Kidney tubule cell (primary cell): ENCODE measurements at regions not wholly inside any gene's neighbourhood (a gene's known extent, or its start where the extent isn't known, plus 50 kb on each side); places are given as distances from the start of the nearest gene placed in this dataset.
"Not testable (repeated sequence)": the region's sequence is repeated elsewhere in the genome, so short reads cannot be mapped to it uniquely, and the experiment has no call there.

Source experiments
- DNase-seq: peaks from one replicate; pipeline ENCODE4 v3.0.0-alpha.2; 2018; ENCODE audit warnings: low spot score

DNA sequence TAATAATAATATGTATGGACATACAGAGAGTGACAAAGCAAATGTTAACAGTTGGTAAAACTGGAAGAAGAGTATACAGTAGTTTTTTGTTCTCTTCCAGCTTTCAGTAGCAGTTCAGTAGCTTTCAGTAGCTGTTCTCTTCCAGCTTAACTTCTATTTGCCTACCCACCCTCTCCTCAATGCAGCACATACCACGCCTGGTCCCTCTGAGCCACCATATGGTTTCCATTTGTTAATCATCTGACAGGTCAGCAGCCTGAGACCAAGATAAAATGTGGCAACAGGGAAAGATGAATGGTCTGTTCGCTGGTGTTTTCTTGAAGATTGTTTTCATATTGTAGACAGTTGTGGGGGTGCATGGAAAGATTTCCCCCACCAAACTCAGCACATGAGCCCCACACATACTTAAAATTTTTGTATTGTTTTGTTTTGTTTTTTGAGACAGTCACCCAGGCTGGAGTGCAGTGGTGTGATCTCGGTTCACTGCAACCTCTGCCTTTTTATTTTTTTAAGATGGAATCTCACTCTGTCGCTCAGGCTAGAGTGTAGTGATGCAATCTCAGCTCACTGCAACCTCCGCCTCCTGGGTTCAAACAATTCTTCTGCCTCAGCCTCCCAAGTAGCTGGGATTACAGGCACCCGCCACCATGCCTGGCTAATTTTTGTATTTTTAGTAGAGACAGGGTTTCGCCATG lies 56.8 kb downstream of the ATP6V0E2 start:
- not testable (repeated sequence) for DNase-seq

DNA sequence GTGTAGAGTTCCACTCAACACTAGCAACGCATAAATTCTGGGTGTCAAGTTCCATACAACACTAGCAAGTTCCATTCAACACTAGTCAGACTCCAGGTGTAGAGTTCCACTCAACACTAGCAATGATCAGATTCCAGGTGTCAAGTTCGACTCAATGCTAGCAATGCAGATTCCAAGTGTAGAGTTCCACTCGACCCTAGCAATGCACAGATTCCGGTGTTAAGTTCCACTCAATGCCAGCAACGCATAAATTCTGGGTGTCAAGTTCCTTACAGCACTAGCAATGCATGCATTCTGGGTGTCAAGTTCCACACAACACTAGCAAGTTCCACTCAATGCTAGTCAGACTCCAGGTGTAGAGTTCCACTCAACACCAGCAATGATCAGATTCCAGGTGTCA lies 60.0 kb downstream of the ATP6V0E2 start:
- not testable (repeated sequence) for DNase-seq

DNA sequence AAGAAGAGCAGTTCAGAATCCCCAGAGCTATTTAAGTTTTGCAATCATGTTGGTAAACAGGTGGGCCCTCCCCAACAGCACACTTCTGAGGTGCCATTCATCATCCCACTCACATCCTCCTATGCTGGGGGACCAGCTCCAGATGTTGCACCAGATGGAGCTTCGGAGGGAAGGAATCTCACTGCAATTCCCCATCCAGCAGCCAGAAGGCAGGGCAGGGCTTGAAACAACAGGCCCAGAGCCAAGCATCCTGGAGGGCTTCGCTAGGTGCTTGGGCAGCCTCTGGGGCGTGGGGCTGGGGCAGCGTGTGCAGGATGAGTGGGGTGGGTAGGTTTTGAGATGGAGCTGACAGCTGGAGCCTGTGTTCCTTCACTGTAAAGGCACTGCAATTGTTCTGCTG lies 73.6 kb downstream of the ATP6V0E2 start:
- DNase-seq: not testable (repeated sequence)

DNA sequence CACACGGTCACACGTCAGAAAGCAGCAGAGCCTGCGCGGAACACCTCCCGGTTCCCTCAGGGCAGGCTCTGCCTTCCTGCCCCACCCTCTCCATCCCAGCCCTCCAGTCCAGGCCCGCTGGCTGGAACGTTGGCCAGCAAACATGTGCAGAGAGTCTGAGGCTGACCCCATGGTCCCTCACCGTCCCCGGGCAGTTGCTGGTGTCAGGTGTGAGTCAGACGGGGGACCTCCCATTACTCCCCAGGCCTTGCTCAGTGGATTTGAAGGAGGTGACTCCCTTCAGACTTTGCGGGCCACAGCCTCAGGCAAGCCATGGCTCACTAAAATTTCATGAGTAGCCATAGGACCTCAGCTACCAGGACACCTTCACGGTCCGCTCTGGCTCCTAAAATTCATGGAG lies 74.7 kb downstream of the ATP6V0E2 start:
- not testable (repeated sequence) for DNase-seq

DNA sequence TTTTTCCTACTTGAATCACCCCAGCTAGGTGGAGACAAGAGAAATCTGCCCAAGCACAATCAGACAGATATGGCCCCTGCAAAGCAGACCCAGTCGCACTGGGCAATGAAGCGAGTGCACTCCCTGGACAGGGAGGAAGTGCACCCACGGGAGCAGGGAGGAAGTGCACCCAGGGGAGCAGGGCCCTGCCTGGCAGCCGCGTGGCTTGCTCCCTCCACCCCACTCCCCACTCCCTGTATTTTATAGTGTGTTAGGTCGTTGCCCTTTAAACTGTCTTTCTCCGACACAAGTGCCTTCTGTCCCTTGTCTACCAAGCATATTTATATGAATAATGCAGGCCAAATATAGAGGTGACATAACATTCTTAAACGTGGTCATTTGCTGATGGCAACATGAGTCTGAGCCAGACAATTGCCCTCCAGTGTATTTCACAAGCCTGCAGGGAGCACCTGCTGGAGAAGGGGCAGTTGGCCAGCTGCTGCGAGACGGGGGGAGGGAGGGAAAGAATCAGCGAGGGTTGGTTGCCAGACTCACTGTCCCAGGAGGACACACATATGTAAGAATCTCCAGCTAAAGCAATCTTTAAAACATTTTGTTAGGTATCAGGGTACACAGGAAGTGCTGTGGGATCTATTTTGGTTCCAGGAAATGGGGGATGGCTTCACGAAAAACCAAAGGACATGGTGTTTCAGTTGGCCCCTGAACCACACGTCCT lies 76.3 kb downstream of the ATP6V0E2 start:
- DNase-seq: not testable (repeated sequence)

DNA sequence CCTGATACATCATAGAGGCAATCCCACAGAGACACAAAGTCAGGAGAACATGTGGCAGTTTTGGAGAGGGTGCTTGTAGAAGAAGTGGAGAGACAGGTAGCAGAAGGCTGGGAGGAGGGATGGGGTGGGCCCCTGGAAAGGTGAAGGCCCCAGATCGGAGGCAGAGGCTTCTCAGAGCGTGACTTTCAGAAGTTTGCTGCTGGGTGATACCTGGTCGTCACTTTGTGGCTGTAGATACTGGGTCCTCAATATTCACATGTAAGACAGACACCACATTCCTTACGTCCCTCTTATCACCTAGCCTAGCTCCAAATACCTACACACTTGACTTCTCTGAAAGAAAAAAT lies 76.8 kb downstream of the ATP6V0E2 start:
- not testable (repeated sequence) for DNase-seq

DNA sequence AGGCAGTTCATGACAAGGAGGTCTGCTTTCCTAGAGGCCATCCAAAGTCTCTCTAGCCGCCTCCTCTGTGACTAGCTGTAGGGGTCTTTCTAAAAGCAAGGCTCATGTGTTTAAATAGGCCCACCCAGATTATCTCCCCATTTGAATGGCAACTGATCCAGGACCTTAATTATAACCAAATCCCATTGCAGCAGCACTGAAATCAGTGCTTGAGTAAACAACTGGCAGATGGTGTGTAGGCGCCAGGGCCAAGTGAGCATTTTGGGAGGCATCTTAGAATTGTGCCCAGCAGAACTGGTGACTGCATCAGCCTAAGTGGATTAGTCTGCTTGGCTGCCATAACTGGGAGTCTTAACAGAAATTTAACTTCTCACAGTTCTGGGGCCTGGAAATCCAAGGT lies 77.8 kb downstream of the ATP6V0E2 start:
- not testable (repeated sequence) for DNase-seq

DNA sequence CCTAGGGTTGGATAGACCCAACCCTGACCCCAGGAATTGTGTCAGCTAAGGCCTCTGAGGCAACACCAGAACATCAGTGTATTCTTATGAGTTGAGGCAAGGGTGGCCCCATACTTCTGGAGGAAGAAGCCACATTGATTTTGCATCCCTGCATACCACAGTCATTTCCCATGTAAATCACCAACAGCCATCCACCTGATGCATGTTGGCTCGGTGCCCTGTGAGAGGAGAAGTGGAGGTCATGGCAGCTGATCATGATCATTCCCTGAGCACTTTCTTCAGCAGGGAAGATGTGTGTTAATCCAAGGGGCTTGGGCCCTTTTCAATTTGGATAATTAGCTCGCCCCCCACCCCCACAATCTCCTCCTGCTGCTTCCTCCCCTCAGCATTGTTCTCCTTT lies 85.1 kb downstream of the ATP6V0E2 start:
- not testable (repeated sequence) for DNase-seq

DNA sequence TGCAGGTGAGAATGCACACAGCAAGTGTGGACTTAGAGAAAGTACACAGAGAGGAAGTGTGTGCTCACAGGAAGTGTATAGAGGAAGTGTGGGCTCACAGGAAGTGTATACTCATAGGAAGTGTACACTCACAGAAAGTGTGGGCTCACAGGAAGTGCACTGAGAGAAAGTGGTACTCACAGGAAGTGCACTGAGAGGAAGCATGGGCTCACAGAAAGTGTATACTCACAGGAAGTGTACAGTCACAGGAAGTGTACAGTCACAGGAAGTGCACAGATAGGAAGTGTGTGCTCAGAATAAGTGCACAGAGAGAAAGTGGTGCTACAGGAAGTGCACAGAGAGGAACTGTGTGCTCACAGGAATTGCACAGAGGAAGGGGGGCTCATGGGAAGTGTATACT lies 87.1 kb downstream of the ATP6V0E2 start:
- DNase-seq: peak; percentile 19

DNA sequence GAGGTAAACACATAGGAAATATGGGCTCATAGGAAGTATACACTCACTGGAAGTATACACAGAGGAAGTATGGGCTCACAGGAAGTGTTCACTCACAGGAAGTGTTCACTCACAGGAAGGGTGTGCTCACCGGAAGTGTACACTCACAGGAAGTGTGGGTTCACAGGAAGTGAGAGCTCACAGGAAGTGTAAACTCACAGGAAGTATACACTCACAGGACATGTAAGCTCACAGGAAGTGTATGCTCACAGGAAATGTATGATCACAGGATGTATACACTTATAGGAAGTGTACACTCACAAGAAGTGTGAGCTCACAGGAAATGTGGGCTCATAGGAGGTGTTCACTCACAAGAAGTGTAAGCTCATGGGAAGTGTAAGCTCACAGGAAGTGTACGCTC lies 88.1 kb downstream of the ATP6V0E2 start:
- DNase-seq: not testable (repeated sequence)

DNA sequence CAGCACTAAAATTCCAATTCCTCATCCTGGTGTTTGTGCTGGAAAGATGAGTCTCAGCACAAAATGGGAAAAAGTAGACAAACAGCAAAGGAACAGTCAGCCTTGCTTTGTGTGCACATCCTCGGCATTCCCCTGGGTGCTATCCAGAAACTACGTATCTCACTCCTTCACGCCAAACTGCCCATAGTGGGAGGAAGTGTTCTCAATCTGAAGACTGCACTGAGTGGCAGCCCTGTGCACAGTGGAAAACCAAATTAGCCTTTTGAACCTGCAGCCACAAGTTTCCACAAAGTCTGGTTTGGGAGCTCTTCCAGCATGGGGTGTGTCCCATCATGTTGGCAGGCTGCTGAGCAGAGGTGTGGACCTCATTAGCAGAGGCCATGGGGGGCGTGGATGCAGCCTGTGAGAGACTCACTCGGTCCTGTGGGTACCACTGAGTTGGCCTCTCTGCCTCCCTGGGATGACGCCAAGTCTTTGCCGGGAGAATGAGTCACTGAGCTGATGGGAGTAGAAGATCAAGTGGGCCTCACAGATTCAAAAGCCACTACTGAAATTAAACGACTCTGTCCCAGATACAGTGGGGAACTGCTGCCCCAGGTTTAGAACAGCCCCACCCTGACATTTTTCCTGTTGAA lies 89.0 kb downstream of the ATP6V0E2 start:
- not testable (repeated sequence) for DNase-seq

DNA sequence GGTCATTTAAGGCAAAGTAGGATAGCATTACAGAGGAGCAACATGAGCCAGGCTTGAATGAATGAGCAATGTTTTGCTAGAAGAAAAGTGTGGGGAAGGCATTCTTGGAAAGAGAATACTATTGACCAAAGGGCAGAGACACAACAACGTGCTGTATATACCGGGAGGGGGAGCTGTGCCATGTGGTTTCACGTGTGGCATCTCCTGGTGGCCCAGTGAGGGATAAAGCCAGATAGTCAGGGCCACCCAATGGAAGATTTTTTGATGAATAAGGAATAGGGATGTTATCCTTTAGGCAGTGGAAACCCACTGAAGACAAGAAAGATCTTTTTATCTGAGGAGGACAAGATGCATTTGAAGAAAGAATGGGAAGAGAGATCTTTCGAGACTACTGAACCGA lies 90.2 kb downstream of the ATP6V0E2 start:
- DNase-seq: not testable (repeated sequence)

DNA sequence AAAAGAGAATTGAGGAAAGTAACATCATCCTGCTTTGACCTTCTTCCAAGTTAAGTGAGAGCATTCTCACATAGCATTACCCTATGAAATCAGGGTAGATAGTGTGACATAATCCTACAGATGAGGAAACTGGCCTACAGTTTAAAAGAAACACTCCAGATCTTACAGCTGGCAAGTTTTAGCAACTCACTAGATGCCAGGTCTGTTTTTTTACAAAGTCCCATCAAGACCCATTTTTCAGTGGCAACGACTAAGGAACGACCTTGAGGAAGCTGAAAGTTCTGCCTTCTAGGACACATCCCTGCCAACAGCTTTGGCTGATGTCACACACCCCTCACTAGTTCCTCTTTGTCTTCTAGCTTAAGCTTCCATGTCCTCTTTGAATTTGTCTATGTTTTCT lies 92.7 kb downstream of the ATP6V0E2 start:
- DNase-seq: not testable (repeated sequence)

DNA sequence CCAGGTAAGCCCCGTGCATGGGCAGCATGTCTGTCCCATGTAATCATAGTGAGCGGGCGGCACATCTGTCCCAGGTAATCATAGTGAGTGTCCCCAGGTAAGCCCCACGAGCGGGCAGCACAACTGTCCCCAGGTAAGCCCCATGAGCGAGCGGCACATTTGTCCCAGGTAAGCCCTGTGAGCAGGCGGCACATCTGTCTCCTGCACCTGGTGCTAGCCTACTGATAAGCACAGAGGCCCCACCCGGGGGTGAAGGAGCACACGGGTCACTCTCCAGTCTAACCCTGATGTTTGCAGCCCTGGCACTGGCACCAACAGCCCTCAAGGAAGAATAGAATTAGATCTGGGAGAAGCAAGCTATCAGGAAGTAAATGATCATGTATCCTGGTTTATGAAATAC lies 99.2 kb downstream of the ATP6V0E2 start:
- not testable (repeated sequence) for DNase-seq

DNA sequence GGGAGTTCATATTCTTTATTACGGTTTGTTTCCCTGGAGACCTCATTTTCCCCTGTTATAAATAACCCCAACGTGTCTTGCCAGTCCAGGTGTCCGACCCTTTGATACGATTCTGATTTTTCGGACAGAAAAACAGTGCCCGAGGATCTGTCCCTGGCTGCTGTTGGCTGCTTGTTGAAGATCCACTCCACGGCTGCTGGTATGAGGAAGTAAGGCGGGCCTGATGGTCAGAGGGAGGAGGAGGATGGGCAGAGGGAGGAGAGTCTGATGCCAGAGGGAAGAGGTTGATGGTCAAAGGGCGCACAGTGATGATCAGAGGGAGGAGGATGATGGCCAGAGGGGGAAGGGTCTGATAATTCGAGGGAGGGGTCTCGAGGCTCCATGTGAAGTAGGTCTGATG lies 99.9 kb downstream of the ATP6V0E2 start:
- not testable (repeated sequence) for DNase-seq

DNA sequence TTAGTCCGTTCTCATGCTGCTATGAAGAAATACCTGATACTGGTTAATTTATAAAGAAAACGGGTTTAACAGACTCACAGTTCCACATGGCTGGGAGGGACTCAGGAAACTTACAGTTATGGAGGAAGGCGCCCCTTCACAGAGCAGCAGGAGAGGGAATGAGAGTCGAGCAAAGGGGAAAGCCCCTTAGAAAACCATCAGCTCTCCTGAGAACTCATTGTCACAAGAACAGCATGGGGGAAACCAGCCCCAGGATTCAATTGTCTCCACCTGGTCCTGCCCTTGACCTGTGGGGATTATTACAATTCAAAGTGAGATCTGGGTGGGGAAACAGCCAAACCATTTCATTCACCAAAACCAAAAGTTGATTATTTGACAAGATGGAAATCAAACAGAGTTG lies 101.8 kb downstream of the ATP6V0E2 start:
- not testable (repeated sequence) for DNase-seq

DNA sequence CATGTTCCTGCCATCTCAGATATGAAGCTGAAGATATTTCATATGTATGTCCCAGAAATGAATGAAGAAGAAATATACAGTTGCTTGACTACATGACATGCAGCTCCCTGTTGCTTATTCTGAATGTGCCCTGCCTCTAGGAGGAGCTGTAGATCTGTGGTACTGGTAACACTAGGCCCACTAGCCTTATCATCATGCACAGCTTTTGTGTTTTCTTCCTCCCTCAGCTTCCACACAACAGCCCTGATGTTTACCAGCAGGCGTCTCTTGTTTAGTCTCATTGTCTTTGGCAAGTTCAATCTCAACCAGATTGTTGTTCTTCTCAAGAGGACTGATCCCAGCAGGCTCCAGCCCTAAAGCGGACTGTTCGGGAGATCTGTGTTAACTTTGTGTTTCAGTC lies 104.8 kb downstream of the ATP6V0E2 start:
- DNase-seq: not testable (repeated sequence)

DNA sequence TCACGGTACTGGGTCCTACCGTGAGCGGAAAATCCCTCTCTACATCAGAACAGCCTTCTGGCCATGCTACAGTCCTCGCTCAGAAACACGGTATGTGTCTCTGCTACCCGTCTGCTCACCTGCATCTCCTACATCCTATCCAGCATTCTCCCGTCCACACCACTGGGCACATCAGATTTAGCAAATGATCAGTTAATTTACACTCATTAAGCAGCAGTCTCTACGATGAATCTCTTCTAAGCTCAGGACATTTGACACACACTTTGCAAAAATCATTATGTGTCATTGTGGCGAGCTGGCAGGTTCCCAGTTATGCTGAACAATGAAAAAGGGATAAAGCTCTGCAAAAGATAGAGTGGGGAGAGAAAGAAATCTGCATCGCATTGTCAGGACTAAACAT lies 105.2 kb downstream of the ATP6V0E2 start:
- not testable (repeated sequence) for DNase-seq

DNA sequence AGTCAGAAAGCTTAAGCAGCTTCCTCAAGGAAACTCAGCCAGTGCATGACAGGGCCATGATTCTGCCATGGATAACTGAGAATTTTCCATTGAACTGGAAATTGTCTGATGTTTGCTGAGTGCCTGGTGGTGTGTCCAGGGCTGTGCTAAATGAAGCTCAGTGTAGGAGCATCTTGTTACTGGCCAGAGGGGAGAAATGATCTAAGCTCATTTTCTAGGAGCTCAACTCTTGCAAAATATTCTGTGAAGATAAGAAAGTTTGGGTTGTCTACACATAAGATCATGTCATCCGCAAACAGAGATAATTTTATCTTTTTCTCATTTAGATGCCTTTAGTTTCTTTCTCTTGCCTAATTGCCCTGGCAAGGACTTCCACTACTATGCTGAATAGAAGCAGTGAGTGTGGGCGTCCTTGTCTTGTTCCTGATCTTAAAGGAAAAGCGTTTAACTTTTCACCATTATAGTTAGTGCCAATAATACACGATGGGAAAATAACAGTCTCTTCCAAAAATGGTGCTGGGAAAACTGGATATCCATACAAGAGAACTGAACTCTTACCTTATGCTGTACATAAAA lies 108.9 kb downstream of the ATP6V0E2 start:
- not testable (repeated sequence) for DNase-seq

DNA sequence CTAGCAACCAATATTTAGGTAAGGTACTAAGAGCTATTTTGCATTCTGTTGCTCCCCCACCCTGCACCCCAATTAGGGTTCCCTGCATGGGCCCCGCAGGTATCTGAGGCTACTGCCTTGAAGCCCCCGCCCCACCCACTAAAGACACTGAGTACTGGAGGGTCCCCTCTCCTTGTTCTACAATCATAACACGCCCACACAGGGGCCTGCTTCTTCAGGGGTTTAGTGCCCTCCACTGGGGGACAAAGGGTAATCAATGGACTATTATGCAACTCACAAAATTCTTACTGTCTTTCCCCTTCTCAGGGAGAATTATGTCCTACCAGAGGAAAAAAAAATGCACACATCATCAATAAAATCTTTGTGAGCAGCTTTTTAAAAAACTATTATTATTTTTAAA lies 113.1 kb downstream of the ATP6V0E2 start:
- not testable (repeated sequence) for DNase-seq

DNA sequence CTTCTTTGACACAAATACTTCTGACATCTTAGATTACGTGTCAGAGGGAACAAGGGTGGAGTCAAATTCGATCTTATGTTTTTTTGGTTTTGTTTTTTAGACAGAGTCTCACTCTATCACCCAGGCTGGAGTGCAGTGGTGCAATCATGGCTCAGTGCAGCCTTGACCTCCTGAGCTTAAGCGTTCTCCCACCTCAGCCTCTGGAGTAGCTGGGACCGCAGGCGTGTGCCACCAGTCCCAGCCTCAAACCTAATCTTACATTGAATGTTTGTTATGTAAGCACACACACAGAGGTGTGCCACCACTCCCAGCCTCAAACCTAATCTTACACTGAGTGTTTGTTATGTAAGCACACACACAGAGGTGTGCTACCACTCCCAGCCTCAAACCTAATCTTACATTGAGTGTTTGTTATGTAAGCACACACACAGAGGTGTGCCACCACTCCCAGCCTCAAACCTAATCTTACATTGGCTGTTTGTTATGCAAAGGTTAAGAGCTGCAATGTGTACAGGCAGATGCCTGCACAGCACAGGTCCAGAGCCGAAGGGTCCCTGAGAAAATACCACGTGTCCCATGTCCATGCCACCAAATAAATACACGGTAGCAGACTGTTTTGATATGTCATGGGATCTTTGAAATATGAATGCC lies 118.0 kb downstream of the ATP6V0E2 start:
- not testable (repeated sequence) for DNase-seq

DNA sequence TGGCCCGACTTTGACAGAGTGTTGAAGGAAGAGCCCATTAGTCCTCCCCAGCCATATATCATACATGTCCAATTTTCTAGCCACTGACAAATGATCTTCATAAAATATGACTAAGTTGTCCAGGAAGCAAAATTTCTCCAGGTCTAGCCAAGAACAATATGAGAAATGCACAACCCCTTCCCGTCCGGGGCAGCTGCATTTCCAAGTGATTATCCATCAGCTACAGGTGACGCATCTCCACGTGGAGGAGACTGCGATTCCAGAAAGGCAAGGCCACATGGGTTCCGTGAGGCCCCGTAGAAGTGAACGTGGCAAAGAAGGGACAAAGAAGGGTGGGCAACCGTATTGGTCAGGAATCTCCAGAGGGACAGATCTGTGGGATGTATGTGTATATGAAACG lies 118.6 kb downstream of the ATP6V0E2 start:
- DNase-seq: not testable (repeated sequence)
